Astrocyte (in vitro differentiated cells and primary cell): ENCODE measurements at regions not wholly inside any gene's neighbourhood (a gene's known extent, or its start where the extent isn't known, plus 50 kb on each side); places are given as distances from the start of the nearest gene placed in this dataset.

Source experiments
- DNase-seq: peaks from one replicate; pipeline ENCODE4 v3.0.0-alpha.2; 2010; ENCODE audit warnings: low read depth
- FAIRE-seq: peaks from 2 replicates; lab custom pipeline; 2011; peaks lifted over from hg19 to GRCh38; lab: Jason Lieb, UNC
- H2AFZ ChIP-seq: 2 replicates; pipeline ENCODE4 v1.6.0; 2012; ENCODE audit warnings: low read depth, low read length, inconsistent platforms
- H3K27ac ChIP-seq: 2 replicates; pipeline ENCODE4 v1.5.1; 2011; ENCODE audit warnings: low read depth, low read length, inconsistent platforms
- H3K27me3 ChIP-seq: 2 replicates; pipeline ENCODE4 v1.6.0; 2011; ENCODE audit warnings: low read length, inconsistent platforms; ENCODE audit not compliant: insufficient read depth
- H3K36me3 ChIP-seq: 2 replicates; pipeline ENCODE4 v1.5.1; 2011; ENCODE audit warnings: low read length, inconsistent platforms; ENCODE audit not compliant: insufficient read depth
- H3K4me1 ChIP-seq: 2 replicates; pipeline ENCODE4 v1.5.1; 2011; ENCODE audit warnings: low read length, inconsistent platforms; ENCODE audit not compliant: insufficient read depth
- H3K4me2 ChIP-seq: 2 replicates; pipeline ENCODE4 v1.6.0; 2012; ENCODE audit warnings: low read length, inconsistent platforms
- H3K4me3 ChIP-seq: 2 replicates; pipeline ENCODE4 v1.5.1; 2011; ENCODE audit warnings: low read depth, mild to moderate bottlenecking, low read length, inconsistent platforms; ENCODE audit not compliant: insufficient read depth
- H3K79me2 ChIP-seq: 2 replicates; pipeline ENCODE4 v1.6.0; 2012; ENCODE audit warnings: mild to moderate bottlenecking, low read length, inconsistent platforms; ENCODE audit not compliant: insufficient read depth
- H3K9ac ChIP-seq: 2 replicates; pipeline ENCODE4 v1.6.0; 2012; ENCODE audit warnings: mild to moderate bottlenecking, low read length, inconsistent platforms
- H3K9me3 ChIP-seq: 2 replicates; pipeline ENCODE4 v1.5.1; 2012; ENCODE audit warnings: low read depth, mild to moderate bottlenecking, low read length, inconsistent platforms; ENCODE audit not compliant: insufficient read depth
- H4K20me1 ChIP-seq: 2 replicates; pipeline ENCODE4 v1.6.0; 2012; ENCODE audit warnings: low read length, inconsistent platforms; ENCODE audit not compliant: insufficient read depth
- H3K27ac Mint-ChIP-seq: one replicate; pipeline ENCODE4 v1.8.0; 2021; ENCODE audit warnings: mild to moderate bottlenecking, mixed read lengths; ENCODE audit not compliant: unreplicated experiment
- H3K27me3 Mint-ChIP-seq: one replicate; pipeline ENCODE4 v1.8.0; 2021; ENCODE audit warnings: low read depth, mixed read lengths; ENCODE audit not compliant: unreplicated experiment
- H3K36me3 Mint-ChIP-seq: one replicate; pipeline ENCODE4 v1.8.0; 2021; ENCODE audit warnings: low read depth, mixed read lengths; ENCODE audit not compliant: unreplicated experiment
- H3K4me1 Mint-ChIP-seq: one replicate; pipeline ENCODE4 v1.8.0; 2021; ENCODE audit warnings: low read depth, mixed read lengths; ENCODE audit not compliant: unreplicated experiment
- H3K4me3 Mint-ChIP-seq: one replicate; pipeline ENCODE4 v1.8.0; 2021; ENCODE audit warnings: mild to moderate bottlenecking, moderate library complexity, mixed read lengths; ENCODE audit not compliant: unreplicated experiment
- H3K9me3 Mint-ChIP-seq: one replicate; pipeline ENCODE4 v1.8.0; 2021; ENCODE audit warnings: mild to moderate bottlenecking, mixed read lengths; ENCODE audit not compliant: unreplicated experiment
- CTCF ChIP-seq: IDR thresholded peaks from 2 replicates; pipeline ENCODE4 v1.5.1; 2011; ENCODE audit warnings: low read depth, mild to moderate bottlenecking, inconsistent platforms, low read length, moderate library complexity; ENCODE audit not compliant: insufficient read depth
- EZH2 ChIP-seq: IDR thresholded peaks from 2 replicates; pipeline ENCODE4 v1.6.1; 2012; ENCODE audit warnings: mild to moderate bottlenecking, low read length, inconsistent platforms; ENCODE audit not compliant: insufficient read depth

GRCh38 chr6:125491860-125492618 is 190.3 kb upstream of the HDDC2 start:
- Histone ChIP-seq H4K20me1 (no peaks in the 10 kb centered on the region), H3K36me3 (no peaks in the 10 kb centered on the region), H3K79me2 (no peaks in the 10 kb centered on the region), H3K4me1 (no peaks in the 10 kb centered on the region), H3K4me2 (no peak overlapping the region), H3K9ac (no peak overlapping the region), H3K27me3 (no peaks in the 10 kb centered on the region), H3K9me3 (no peaks in the 10 kb centered on the region), H3K27ac (no peak overlapping the region), H2AFZ (no peak overlapping the region), H3K4me3 (no peak overlapping the region)
- no peak overlapping the region for H3K27ac Mint-ChIP-seq
- H3K4me1 Mint-ChIP-seq = no peaks in the 10 kb centered on the region
- H3K36me3 Mint-ChIP-seq = no peaks in the 10 kb centered on the region
- TF ChIP-seq CTCF (no peak), EZH2 (no peak)
- FAIRE-seq = no peak
- no peaks in the 10 kb centered on the region for H3K9me3 Mint-ChIP-seq
- no peak for DNase-seq
- no peak overlapping the region for H3K4me3 Mint-ChIP-seq
- H3K27me3 Mint-ChIP-seq = no peaks in the 10 kb centered on the region

- Mint-ChIP-seq H3K36me3 (no peaks in the 10 kb centered on the region), H3K27me3 (peaks cover 5% of the 10 kb centered on the region), H3K4me1 (peaks cover 4% of the 10 kb centered on the region), H3K27ac (no peak overlapping the region), H3K4me3 (no peak overlapping the region), H3K9me3 (no peaks in the 10 kb centered on the region)
- Histone ChIP-seq H2AFZ (no peak overlapping the region), H3K9ac (no peak overlapping the region), H3K4me1 (no peaks in the 10 kb centered on the region), H3K4me3 (no peak overlapping the region), H4K20me1 (no peaks in the 10 kb centered on the region), H3K4me2 (no peak overlapping the region), H3K79me2 (no peaks in the 10 kb centered on the region), H3K9me3 (no peaks in the 10 kb centered on the region), H3K27me3 (no peaks in the 10 kb centered on the region), H3K36me3 (no peaks in the 10 kb centered on the region), H3K27ac (no peak overlapping the region)
- no peak for FAIRE-seq
- DNase-seq = no peak
- TF ChIP-seq CTCF (no peak), EZH2 (no peak)
Measured at GRCh38 chr6:125498606-125499005, 196.8 kb upstream of the HDDC2 start.

GRCh38 chr6:125499535-125499934 is 197.8 kb upstream of the HDDC2 start:
- H3K79me2 ChIP-seq = no peaks in the 10 kb centered on the region
- no peak for FAIRE-seq
- H3K4me1 Mint-ChIP-seq = peaks cover 4% of the 10 kb centered on the region

More at GRCh38 chr6:125499535-125499934, 197.8 kb upstream of the HDDC2 start:
- Mint-ChIP-seq H3K9me3 (no peaks in the 10 kb centered on the region), H3K4me3 (no peak overlapping the region), H3K27ac (no peak overlapping the region), H3K27me3 (peaks cover 5% of the 10 kb centered on the region), H3K36me3 (no peaks in the 10 kb centered on the region)
- Histone ChIP-seq H3K9ac (no peak overlapping the region), H2AFZ (no peak overlapping the region), H3K4me2 (no peak overlapping the region), H4K20me1 (no peaks in the 10 kb centered on the region), H3K27me3 (no peaks in the 10 kb centered on the region), H3K36me3 (no peaks in the 10 kb centered on the region), H3K4me1 (no peaks in the 10 kb centered on the region), H3K9me3 (no peaks in the 10 kb centered on the region), H3K27ac (no peak overlapping the region), H3K4me3 (no peak overlapping the region)
- DNase-seq = no peak
- TF ChIP-seq CTCF (no peak), EZH2 (no peak)
